Pancreas (tissue), 10 donors: ENCODE measurements at regions not wholly inside any gene's neighbourhood (a gene's known extent, or its start where the extent isn't known, plus 50 kb on each side); places are given as distances from the start of the nearest gene placed in this dataset.

Experiments used
- ATAC-seq, 4 donors: fragments of 200-7000 bp; cut with Tn5 transposase; one replicate each; pipeline versions ENCODE4 v1.8.0 to v1.9.1; 2020; ENCODE audit warnings: mild to moderate bottlenecking in 4 of 4, moderate library complexity in 4 of 4
- DNase-seq, 6 donors: peaks; one replicate each; pipeline ENCODE4 v3.0.0-alpha.2; 2020
- FAIRE-seq: peaks from 2 replicates; lab custom pipeline; 2012; peaks lifted over from hg19 to GRCh38; lab: Jason Lieb, UNC
- H3K27ac ChIP-seq, 4 donors: fragments of 200-600 bp; sonication (generic); 1 replicate in 3 of 4; 2 replicates in 1 of 4; pipeline versions ENCODE4 v1.5.0 to v1.8.0; 2020
- H3K27me3 ChIP-seq, 4 donors: fragments of 200-600 bp; one replicate each; pipeline ENCODE4 v1.8.0; 2021
- H3K36me3 ChIP-seq, 3 donors: fragments of 200-600 bp; sonication (generic) in 1 of 3; one replicate each; pipeline versions ENCODE4 v1.5.0 to v1.8.0; 2020 to 2021
- H3K4me1 ChIP-seq, 3 donors: fragments of 200-600 bp; one replicate each; pipeline ENCODE4 v1.8.0; 2021
- H3K4me3 ChIP-seq, 4 donors: fragments of 200-600 bp; sonication (generic) in 2 of 4; one replicate each; pipeline versions ENCODE4 v1.5.0 to v1.8.0; 2020 to 2021
- H3K9me3 ChIP-seq, 4 donors: fragments of 200-600 bp; one replicate each; pipeline ENCODE4 v1.8.0; 2021
- CTCF ChIP-seq, 4 donors: fragments of 200-600 bp; sonication (generic) in 3 of 4; IDR thresholded peaks; one replicate each; pipeline versions ENCODE4 v1.5.0 to v1.8.0; 2021; ENCODE audit warnings: antibody characterized with exemption in 4 of 4
- WGBS, 2 donors: extraction: QIAGEN DNeasy Blood & Tissue Kit; methylation state at CpG; one replicate each; pipeline ENCODE4 v1.1.7; 2013; 5-methylcytosine and 5-hydroxymethylcytosine counted together
- intact Hi-C, 3 donors: fragments of 100-400 bp; cut with DNase I; formaldehyde crosslinking; loops; one replicate each; pipeline versions ENCODE4 v1.11.1 to v1.14.2; 2022
- donor health status: healthy with polysubstance abuse.
- donor health status: DM: no; HTN: no; CAD: no; lungs with moderate emphysema.
- donor health status: DM: no; HTN: no; CAD: no.
- donor health status: control.
- donor health status: control.
- donor health status: Bipolar disorder and iron deficiency.
- donor health status: DM: yes; HTN: yes; CAD: no.
- donor health status: DM: no; HTN: no; CAD: no.
- donor health status: DM: no; HTN: no; CAD: no.
- donor health status: DM: yes; HTN: yes; CAD: no.

- ATAC-seq (no peak), FAIRE-seq (no peak), DNase-seq (no peak)
- H3K36me3 ChIP-seq: no peaks in the 10 kb centered on the region
- TF ChIP-seq CTCF (IDR thresholded peaks at IDR 0.05): no peak
- intact Hi-C loops: no loop called here
- no peaks in the 10 kb centered on the region for H3K27me3 ChIP-seq
- H3K27ac ChIP-seq: no peak overlapping the region
- H3K4me3 ChIP-seq: no peak overlapping the region
- H3K9me3 ChIP-seq: no peaks in the 10 kb centered on the region
- H3K4me1 ChIP-seq: peaks cover 0 to 13% (median 1%) of the 10 kb centered on the region in 3 donors
- 94% methylated on average over 2 of the region's 2 CpGs for WGBS, 2 donors
Measured at GRCh38 chr20:10906834-10907233, 233.0 kb upstream of the JAG1 start.

GRCh38 chr20:10909803-10910202, 236.0 kb upstream of the JAG1 start:
- H3K36me3 ChIP-seq: no peaks in the 10 kb centered on the region
- DNase-seq: no peak
- intact Hi-C loops: no loop called here
- no peak for FAIRE-seq
- H3K27me3 ChIP-seq: no peaks in the 10 kb centered on the region
- H3K4me1 ChIP-seq: peaks cover 0 to 13% (median 3%) of the 10 kb centered on the region in 3 donors
- ATAC-seq: peak in 1 of 4 donors; percentile 18
- H3K27ac ChIP-seq: no peak overlapping the region
- H3K4me3 ChIP-seq: no peak overlapping the region
- no peaks in the 10 kb centered on the region for H3K9me3 ChIP-seq
- TF ChIP-seq CTCF (IDR thresholded peaks at IDR 0.05): no peak

GRCh38 chr20:10910535-10911178, 236.9 kb upstream of the JAG1 start:
- H3K4me3 ChIP-seq: peak overlapping the region in 2 of 4 donors; percentile 7 to 29
- peaks cover 0 to 13% (median 3%) of the 10 kb centered on the region in 3 donors for H3K4me1 ChIP-seq
- no peak for TF ChIP-seq CTCF (IDR thresholded peaks at IDR 0.05)
- H3K9me3 ChIP-seq: no peaks in the 10 kb centered on the region
- FAIRE-seq: no peak
- intact Hi-C loops: no loop called here
- WGBS, 2 donors: 29 to 35% methylated on average over 12 of the region's 12 CpGs
- H3K27me3 ChIP-seq: no peaks in the 10 kb centered on the region
- peak; percentile 90 to 95 (median 92) for ATAC-seq
- H3K36me3 ChIP-seq: no peaks in the 10 kb centered on the region
- H3K27ac ChIP-seq: peak overlapping the region; percentile 14 to 65 (median 50)
- DNase-seq: peak in 3 of 6 donors; percentile 48 to 58 (median 51)

GRCh38 chr20:10911298-10911697, 237.5 kb upstream of the JAG1 start:
- FAIRE-seq: no peak

More at GRCh38 chr20:10911298-10911697, 237.5 kb upstream of the JAG1 start:
- Histone ChIP-seq H3K9me3 (no peaks in the 10 kb centered on the region), H3K36me3 (no peaks in the 10 kb centered on the region), H3K27me3 (no peaks in the 10 kb centered on the region), H3K4me3 (no peak overlapping the region), H3K4me1 (peaks cover 0 to 13% (median 3%) of the 10 kb centered on the region in 3 donors), H3K27ac (peak overlapping the region in 2 of 4 donors; percentile 62 to 65)
- DNase-seq: no peak
- WGBS, 2 donors: 40 to 47% methylated on average over 2 of the region's 2 CpGs
- ATAC-seq: no peak
- no peak for TF ChIP-seq CTCF (IDR thresholded peaks at IDR 0.05)
- intact Hi-C loops: no loop called here
